ENCODE measurements at regions not wholly inside any gene's neighbourhood (a gene's known extent, or its start where the extent isn't known, plus 50 kb on each side); places are given as distances from the start of the nearest gene placed in this dataset.

DNA sequence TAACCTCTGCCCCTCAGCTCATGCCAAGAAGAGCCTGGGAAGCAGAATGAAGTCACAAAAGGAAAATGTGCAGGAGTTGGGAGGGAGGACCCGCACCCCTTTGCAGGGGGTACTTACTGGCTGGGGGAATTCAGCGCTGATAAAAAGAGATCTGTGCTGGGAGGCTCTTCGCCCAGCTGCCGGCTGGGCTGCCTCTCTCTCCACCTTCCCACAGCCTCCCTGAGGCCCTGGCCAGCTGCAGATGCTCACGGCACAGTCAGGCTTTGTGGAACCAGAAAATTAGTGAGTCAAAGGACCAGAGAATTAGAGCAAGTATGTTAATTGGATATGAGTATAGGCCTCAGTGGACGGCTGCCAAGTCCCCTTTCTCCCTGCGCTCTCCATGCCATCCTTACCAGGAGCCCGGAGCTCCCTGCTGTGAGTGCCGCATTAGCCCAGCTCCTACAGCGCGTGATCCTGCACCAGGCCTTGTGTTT lies 181.7 kb upstream of the SH3BP4 start:
- H2BK15ac ChIP-seq (ENCODE audit: low read depth, low read length): no peak overlapping the region
- no peak overlapping the region for H2AK5ac ChIP-seq (ENCODE audit: insufficient read length, low read length)
- no peak overlapping the region for H3K27ac ChIP-seq (ENCODE audit: insufficient read length, low read depth, low read length)
- H3K36me3 Mint-ChIP-seq (ENCODE audit: insufficient read depth in 1 of 3, low read depth in 3 of 3): peaks cover 0 to under 1% (median 0%) of the 10 kb centered on the region in 3 experiments; a peak in 1 of 7 replicates
- 0 out of 7 replicates have a peak overlapping the region, but pooled peaks of 1 of the 3 experiments have one; percentile 6 for H3K27ac Mint-ChIP-seq
- no peak overlapping the region for H3K4me2 ChIP-seq (ENCODE audit: insufficient read depth, insufficient read length, low read length)
- H3K27me3 ChIP-seq (ENCODE audit: insufficient read depth, low read length): no peaks in the 10 kb centered on the region
- no peak for TF ChIP-seq CTCF (conservative IDR thresholded peaks at IDR 0.05)
- H3K79me1 ChIP-seq (ENCODE audit: insufficient read depth, low read depth, low read length, poor library complexity, severe bottlenecking): no peaks in the 10 kb centered on the region
- no peak overlapping the region for H2BK20ac ChIP-seq (ENCODE audit: low read depth, low read length, poor library complexity, severe bottlenecking)
- no peak overlapping the region for H3K4ac ChIP-seq (ENCODE audit: low read depth, low read length)
- no peaks in the 10 kb centered on the region for H4K20me1 ChIP-seq (ENCODE audit: control insufficient read depth, insufficient read depth, insufficient read length)
- no peak overlapping the region for H2BK5ac ChIP-seq (ENCODE audit: insufficient read length, low read length)
- H2BK120ac ChIP-seq (ENCODE audit: low read depth, low read length, poor library complexity, severe bottlenecking): no peak overlapping the region
- no peak overlapping the region for H3K14ac ChIP-seq (ENCODE audit: insufficient read depth, low read length)
- no peak overlapping the region for H3K18ac ChIP-seq (ENCODE audit: insufficient read length, low read depth, low read length)
- no peak overlapping the region for H4K91ac ChIP-seq (ENCODE audit: insufficient read length, low read depth, low read length)
- peaks cover 0 to under 1% of the 10 kb centered on the region in 2 experiments; a peak in 2 of 5 replicates for H3K9me3 Mint-ChIP-seq
- no peak overlapping the region for H4K8ac ChIP-seq (replicated peaks; ENCODE audit: insufficient read length, low read depth, low read length)
- H3K4me1 ChIP-seq (ENCODE audit: insufficient read depth, low read length): no peaks in the 10 kb centered on the region
- H3K79me2 ChIP-seq (ENCODE audit: insufficient read depth, low read length): no peaks in the 10 kb centered on the region
- no CpG with 5 or more reads among the region's 11 CpGs for WGBS (ENCODE audit: extremely low coverage, insufficient read length, low lambda C conversion rate)
- H3K4me1 Mint-ChIP-seq: peaks cover 29 to 34% of the 10 kb centered on the region in 2 experiments
- no peak overlapping the region for H4K5ac ChIP-seq (ENCODE audit: insufficient read length, low read depth, low read length)
- H3K9ac ChIP-seq (ENCODE audit: extremely low read depth, insufficient read length, low read length): no peak overlapping the region
- H3K4me3 Mint-ChIP-seq: no peak overlapping the region
- H3K27me3 Mint-ChIP-seq (ENCODE audit: low read depth): peaks cover 11% of the 10 kb centered on the region
- H3T11ph ChIP-seq (ENCODE audit: low read length): no peak overlapping the region
- H3K56ac ChIP-seq (ENCODE audit: insufficient read length, low read depth, low read length): no peak overlapping the region
- no peaks in the 10 kb centered on the region for H3K23me2 ChIP-seq (ENCODE audit: insufficient read length, low read depth, low read length, poor library complexity, severe bottlenecking)
- no peak overlapping the region for H2AFZ ChIP-seq (ENCODE audit: low read length)
- DNase-seq: no peak
- H3K23ac ChIP-seq (ENCODE audit: insufficient read length, low read depth, low read length): no peak overlapping the region
- H3K9me3 ChIP-seq (ENCODE audit: control insufficient read depth, low read depth, low read length): no peaks in the 10 kb centered on the region
- H2BK12ac ChIP-seq (ENCODE audit: insufficient read length, low read depth, low read length): no peak overlapping the region
